Stimulated activated CD4-positive, alpha-beta T cell treated with anti-CD3 and anti-CD28 coated beads, Interleukin-1b, Interleukin-23, amount 100 ng/mL, for 48 hours (primary cell): ENCODE measurements at regions not wholly inside any gene's neighbourhood (a gene's known extent, or its start where the extent isn't known, plus 50 kb on each side); places are given as distances from the start of the nearest gene placed in this dataset.
"Not testable (repeated sequence)": the region's sequence is repeated elsewhere in the genome, so short reads cannot be mapped to it uniquely, and the experiment has no call there.

Source experiments
- DNase-seq: peaks from one replicate; pipeline ENCODE4 v3.0.0-alpha.2; 2020

DNA sequence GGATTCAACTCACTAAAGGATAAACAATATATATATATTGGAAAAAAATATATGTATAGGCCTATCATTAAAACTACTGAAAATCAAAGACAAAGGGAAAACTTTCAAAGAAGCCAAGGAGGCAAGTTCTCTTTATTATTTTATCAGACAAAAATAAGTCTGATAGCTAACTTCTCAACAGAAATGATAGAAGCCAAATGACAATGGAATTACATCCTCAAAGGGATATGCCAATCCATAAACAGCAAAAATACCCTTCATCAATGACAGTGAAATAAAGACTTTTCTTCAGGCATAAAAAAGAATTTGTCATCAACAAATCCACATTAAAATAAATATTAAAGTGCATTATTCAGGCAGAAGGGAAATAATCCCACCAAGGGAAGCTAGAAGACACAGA lies 393.4 kb downstream of the ZFHX3 start:
- DNase-seq, result no peak

DNA sequence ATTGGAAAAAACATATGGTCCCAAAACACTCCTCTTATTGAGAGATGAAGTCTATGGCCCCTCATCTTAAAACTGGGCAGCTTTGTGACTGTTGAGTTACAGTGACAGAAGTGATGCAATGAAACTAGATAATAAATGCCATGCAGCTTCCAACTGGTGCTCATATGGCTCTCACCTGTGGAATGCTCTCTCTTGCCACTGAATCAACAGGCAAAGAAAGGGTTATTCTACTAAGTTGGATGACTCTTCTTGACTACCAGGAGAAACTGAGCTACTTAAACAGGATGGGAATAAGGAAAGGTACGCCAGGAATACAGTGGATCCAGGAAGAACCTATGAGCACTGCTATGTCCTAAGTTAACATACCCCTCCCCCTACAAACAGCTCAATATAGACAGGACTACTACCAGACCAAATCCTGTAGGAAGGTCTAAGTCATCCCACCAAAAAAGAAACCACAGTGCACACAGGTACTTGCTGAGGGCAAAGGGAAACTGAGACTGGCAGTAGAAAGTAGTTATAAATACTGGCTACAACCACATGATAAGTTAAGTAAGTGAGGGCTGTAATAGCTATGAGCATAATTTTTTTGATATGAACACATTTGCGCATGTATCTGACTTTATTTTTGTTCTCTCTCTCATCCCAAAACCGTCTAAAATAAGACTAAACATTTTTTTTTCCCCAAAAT lies 398.5 kb downstream of the ZFHX3 start:
- no peak for DNase-seq

DNA sequence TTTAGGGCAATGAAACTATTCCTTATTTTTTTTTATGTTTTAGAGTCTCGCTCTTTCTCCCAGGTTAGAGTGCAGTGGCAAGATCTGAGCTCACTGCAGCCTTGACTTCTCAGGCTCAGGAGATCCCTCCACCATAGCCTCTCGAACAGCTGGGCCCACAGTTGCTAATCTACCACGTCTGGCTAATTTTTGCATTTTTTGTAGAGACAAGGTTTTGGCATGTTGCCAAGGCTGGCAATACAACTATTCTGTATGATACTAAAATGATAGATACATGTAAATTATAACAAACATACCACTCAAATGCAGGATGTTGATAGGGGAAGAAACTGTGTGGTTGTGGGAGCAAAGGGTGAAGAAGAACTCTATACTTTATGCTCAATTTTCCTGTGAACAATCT lies 401.3 kb downstream of the ZFHX3 start:
- DNase-seq, result no peak

DNA sequence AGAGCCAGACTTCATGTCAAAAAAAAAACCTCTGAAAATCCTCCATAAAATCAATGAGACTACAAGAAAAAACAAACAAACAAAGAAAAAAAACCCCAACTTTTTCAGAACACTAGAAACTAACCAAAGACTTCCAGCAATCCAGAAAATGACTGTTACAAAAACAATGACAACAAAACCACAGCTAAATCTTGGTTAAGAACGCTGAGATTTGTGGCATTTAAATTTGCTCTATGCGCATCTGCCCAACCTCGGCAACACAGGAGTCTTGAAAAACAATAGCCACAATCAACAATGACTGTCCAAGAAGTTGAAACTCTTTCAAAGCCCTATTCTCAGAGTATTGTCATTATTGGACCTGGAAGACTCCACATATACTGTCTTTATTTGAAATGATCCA lies 402.4 kb downstream of the ZFHX3 start:
- DNase-seq, result no peak

DNA sequence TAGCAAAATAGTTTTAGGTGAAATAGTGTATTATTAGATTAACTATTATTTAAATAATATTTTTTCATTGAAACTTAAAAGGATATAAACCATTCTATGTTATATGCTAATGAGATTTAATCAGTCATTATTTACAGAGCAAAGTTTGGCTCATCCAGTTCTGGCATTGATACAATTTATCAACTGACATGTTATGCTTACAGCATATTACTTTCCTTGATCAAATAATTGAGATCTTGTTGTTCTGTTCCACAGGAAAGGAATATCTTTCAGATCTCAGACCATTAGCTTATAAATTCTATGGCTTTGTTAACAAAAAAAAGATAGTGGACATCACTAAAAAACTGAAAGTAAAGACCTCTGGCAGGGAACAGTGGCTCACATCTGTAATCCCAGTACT lies 403.0 kb downstream of the ZFHX3 start:
- DNase-seq, result no peak

DNA sequence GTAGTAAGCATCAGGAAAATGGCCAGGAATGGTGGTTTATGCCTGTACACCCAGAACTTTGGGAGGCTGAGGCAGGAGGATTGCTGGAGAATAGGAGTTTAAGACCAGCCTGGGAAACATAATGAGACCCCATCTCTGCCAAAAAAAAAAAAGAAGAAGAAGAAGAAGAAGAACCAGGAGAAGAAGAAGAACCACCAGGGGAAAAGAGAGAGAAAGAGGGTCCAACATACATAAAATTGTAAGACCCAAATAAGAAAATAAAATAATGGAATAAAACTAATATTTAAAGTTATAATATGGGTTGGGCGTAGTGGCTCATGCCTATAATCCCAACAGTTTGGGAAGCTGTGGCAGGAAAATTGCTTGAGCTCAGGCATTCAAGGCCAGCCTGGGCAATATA lies 408.4 kb downstream of the ZFHX3 start:
- no peak for DNase-seq

DNA sequence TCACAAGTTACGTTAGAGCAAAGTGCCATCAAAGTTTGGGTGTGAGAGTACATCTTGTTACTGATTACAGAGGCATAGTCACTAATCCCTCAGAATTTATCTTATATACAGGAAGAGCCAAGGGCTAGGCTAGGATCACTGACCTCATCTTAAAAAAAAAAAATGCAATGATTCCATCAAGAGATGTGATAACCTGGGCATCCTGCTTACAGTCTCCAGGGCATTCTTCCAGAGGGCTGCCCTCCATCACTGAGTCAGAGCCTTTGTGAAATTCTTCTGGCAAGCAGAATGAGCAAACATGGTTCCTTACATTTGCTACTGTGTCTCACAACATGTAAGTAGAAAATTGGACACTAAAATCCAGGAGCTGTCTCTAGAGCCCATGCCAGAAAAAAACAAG lies 410.6 kb downstream of the ZFHX3 start:
- no peak for DNase-seq

DNA sequence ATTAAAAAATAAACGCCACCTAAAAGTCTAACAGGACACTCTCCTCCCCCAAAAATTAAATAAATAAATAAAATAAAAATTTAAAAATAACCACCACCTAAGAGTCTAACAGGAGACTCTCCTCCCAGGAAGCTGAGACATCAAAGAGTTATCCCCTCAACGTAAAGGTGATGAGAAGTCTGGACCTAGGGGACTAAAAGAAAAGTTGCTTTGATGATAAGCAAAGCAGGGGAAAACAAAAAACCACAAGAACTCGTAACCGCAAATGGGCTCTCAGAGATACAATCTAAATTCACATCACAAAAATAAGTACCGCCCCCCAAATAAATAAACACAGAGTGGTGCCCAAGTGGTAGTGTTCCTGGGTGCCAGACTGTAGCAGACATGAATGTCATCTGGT lies 412.2 kb downstream of the ZFHX3 start:
- DNase-seq, result no peak

DNA sequence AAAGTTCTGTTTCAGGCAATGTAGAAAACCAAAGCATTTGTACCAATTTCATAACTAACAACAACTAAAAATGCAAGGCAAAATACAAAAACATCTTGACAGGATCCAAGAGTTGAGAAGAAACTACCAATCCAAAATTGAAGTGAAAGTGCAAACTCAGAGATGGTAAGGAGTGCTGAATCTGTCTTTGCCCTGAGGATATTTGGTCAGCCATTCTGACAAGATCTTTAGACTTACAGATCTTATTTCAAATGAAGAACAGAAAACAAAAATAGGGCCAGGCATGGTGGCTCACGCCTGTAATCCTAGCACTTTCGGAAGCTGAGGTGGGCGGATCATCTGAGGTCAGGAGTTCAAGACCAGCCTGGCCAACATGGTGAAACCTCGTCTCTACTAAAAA lies 412.8 kb downstream of the ZFHX3 start:
- DNase-seq, result no peak

DNA sequence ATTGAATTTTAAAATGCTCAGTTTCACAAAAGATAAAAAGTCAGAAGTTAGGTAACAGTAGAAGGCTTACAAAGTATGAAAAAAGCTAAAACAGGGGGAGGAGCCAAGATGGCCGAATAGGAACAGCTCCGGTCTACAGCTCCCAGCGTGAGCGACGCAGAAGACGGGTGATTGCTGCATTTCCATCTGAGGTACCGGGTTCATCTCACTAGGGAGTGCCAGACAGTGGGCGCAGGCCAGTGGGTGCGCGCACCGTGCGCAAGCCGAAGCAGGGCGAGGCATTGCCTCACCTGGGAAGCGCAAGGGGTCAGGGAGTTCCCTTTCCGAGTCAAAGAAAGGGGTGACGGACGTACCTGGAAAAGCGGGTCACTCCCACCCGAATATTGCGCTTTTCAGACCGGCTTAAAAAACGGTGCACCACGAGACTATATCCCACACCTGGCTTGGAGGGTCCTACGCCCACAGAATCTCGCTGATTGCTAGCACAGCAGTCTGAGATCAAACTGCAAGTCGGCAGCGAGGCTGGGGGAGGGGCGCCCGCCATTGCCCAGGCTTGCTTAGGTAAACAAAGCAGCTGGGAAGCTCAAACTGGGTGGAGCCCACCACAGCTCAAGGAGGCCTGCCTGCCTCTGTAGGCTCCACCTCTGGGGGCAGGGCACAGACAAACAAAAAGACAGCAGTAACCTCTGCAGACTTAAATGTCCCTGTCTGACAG lies 420.6 kb downstream of the ZFHX3 start:
- not testable (repeated sequence) for DNase-seq

DNA sequence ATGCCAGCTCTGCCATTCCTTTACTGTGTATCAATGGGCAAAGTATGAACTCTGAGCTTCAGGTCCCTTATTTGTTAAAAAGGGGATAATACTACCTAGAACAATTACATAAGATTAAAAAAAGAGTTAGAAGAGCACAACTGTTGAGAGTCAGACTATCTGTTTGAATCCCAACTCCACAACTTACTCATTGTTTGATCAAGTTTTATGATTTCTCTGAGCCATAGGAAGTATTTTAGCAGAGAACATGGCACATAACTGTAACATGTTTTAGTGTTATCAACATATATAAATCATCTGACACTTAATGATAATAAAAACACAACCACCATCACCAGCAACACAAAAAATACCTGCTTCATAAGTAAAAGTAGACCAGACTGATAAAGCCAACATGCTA lies 421.3 kb downstream of the ZFHX3 start:
- no peak for DNase-seq

DNA sequence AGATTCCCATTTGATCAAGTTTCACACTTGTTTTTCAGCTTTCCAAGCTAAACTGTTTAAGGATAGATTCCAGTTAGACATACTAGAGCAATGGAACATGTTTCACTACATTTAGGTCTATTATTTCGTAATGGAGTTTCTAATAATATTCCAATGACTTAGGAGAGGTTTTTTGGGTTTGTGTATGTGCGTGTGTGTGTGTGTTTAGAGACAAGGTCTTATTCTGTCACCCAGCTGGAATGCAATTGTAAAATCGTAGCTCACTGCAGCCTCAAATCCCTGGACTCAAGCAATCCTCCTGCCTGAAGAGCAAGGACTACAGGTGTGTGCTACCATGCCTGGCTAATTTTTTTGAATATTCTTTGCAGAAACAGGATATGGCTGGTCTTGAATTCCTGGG lies 426.3 kb downstream of the ZFHX3 start:
- DNase-seq, result no peak

DNA sequence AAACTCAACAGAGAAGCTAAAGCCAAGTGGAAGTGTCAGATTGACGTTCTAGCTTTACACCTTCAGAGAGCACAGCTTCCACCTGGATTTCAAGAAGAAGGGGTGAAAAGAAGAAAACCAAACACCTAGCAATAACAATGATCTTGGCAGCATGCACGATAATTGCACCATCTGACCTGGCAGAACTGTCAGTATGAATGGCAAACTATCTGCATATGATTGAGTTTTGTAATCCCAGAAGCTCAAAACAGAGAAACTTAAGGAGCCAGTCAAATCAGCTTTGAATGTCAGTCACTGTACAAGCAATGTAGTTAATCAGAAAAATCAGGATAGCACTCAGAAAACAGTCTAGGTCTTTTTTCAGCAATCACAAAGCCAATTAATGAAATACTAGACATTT lies 427.1 kb downstream of the ZFHX3 start:
- no peak for DNase-seq

DNA sequence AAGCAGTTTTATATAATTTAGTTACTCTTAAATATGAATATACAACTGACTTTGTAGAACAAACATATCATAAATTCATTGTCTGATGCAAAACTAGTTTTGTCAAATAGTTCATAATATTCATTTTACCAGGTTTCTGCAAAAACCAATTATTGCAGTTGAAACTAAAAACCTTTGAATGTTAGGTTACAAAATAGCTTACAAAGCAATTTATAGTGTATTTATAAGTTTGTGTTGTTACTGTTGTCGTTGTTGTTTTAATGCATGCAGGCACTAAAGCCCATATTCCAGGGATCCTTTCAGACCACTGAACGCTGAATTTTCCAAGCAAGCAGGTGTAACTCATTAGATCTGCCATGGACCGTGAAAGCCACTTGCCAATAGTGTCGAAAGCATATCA lies 427.6 kb downstream of the ZFHX3 start:
- DNase-seq, result no peak

DNA sequence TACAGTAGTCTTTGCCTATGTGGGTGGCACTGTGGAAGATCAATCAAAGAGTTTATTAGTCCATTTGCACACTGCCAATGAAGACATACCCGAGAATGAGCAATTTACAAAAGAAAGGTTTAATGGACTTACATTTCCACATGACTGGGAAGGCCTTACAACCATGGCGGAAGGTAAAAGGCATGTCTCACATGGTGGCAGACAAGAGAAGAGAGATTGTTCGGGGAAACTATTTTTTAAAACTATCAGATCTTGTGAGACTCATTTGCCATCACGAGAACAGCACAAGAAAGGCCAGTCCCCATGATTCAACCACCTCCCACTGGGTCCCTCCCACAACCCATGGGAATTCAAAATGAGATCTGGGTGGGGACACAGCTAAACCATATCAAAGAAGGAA lies 432.1 kb downstream of the ZFHX3 start:
- DNase-seq, result no peak

DNA sequence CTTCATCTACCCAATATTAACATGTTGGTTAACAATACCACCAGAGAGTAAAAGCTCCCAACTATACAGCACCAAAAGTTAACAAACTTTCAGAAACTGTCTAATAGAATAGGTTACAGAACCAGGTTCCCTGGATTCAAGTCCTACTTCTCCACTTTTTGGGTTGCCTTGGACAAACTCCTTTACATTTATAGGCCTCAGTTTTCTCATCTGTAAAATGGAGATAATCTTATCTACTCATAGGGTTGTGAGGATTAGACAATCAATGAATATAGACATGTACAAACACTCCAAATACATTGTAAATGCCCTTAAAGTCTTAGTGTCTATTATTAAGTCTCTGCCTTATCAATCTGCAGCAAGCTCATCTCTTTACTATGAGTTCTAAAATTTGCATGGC lies 435.2 kb downstream of the ZFHX3 start:
- DNase-seq, result no peak

DNA sequence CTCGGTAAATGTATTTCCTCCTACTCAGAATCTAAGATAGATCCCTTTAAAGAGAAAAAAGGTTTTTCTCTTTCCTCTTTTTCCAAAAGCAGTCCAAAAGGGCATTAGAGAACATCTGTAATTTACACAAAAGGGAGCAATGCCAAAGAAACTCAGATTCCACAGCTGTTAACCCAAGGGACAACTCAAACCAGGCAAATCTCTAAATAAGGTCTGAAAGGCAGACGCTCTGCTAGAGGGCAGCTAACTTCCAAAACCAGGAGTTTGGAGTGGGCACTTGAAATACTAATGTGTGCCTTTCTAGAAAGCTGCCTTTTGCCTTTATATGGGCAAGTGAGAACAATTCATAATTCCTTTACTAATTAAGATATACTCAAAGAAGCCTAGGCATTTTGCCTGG lies 435.7 kb downstream of the ZFHX3 start:
- no peak for DNase-seq

DNA sequence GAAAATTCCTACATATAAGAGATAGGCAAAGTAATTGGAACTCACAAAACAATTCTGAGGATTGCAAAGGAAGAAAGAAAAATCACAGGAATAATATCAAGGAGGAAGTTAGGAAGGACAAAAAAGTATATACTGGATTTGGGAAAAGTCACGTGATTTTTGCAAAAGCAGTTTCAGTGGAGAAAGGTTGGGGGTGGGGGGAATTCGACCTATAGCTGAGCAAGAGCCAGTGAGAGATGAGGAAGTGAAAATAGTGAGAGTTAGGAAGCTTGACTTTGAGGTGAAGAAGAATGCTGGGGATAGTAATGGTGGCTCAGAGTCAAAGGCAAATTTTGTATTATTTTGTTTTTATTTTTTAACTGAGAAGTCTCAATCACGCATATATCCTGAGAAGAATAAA lies 438.0 kb upstream of the PMFBP1 start:
- no peak for DNase-seq

DNA sequence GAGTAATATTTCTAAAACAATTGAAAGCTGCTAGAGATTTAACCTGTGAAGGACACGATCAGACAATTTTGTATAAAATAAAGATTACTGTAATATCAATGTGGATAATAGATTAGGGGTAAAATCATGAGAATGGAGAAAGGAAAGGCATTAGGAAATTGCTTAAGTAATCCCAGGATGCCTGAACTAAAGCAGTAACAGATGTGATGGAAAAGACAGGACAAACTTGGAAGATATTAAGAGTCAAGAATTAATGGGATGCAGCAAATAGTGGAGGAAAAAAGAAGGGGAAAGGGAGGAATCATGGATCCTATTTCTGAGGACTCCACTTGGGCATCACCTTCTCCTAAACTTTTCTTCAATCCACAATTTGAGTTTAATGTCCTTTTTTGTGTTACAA lies 437.1 kb upstream of the PMFBP1 start:
- DNase-seq, result no peak

DNA sequence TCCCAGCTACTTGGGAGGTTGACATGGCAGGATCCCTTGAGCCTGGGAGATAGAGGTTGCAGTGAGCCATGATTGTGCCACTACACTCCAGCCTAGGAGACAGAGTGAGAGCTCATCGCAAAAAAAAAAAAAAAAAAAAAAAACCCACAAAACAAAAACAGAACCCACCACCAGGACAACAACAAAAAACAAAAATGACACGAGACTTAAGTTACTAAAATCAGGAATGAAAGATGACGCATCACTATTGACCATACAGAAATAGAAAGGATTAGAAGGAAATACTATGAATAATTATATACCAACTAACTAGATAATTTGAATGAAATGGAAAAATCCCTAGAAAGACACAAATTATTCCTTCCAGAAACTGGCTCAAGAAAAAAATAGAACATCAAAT lies 432.4 kb upstream of the PMFBP1 start:
- DNase-seq, result no peak

DNA sequence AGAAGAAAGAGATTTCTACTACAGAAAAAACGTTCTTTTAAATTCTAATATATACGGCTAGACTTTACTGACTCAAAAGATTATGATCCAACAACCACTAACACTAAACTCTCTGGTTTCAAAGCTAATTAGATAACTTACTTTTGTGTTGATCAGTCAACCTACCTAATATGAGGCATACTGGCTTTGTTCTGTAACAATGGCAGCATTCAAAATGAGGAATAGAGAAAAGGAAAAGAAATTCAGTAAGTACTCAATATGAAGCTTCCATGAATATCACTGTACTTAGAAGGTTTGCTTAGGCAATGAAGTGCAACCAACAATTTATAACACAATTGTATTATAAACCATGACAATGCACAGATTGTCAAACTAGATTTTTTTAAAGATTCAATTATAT lies 430.5 kb upstream of the PMFBP1 start:
- no peak for DNase-seq

DNA sequence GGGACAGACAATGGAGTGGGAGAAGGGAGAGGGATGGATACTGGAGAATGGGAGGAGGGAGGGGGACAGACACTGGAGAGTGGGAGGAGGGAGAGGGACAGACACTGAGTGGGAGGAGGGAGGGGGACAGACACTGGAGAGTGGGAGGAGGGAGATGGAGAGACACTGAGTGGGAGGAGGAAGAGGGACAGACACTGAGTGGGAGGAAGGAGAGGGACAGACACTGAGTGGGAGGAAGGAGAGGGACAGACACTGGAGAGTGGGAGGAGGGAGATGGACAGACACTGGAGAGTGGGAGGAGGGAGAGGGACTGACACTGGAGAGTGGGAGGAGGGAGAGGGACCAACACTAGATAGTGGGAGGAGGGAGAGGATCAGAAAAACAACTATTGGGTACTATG lies 426.7 kb upstream of the PMFBP1 start:
- DNase-seq, result no peak

DNA sequence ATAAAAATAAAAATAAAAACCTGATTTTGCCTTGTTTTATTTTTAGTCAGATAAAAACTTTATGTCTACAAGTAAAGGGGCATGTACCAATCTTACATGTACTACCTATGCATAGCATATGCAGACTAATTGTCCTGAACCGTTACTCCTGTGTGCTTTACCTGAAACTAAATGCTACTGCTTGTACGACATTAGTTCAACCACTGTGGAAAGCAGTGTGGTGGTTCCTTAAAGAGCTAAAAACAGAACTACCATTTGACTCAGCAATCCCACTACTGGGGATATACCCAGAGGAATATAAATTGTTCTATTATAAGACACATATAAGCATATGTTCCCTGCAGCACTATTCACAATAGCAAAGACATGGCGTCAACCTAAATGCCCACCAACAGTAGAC lies 426.0 kb upstream of the PMFBP1 start:
- no peak for DNase-seq

DNA sequence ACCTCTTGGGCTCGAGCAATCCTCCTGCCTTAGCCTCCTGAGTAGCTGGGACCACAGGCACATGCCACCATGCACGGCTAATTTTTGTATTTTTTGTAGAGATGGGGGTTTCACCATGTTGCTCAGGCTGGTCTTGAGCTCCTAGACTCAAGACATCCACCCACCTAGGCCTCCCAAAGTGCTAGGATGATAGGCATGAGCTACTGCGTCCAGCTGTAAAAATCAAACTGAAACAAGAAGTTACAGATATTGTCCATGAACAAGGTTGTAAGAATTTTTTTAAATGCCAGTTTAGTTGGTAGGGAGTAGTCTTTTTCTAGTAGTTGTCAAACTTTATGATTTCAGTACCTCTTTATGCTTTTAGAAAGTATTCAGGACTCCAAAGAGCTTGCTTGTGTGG lies 424.4 kb upstream of the PMFBP1 start:
- no peak for DNase-seq
